GM18861 (cell line): ENCODE measurements at regions not wholly inside any gene's neighbourhood (a gene's known extent, or its start where the extent isn't known, plus 50 kb on each side); places are given as distances from the start of the nearest gene placed in this dataset.
"Not testable (repeated sequence)": the region's sequence is repeated elsewhere in the genome, so short reads cannot be mapped to it uniquely, and the experiment has no call there.

Experiments
- ATAC-seq: cut with Tn5 transposase; IDR thresholded peaks from one replicate; pipeline ENCODE4 v1.9.1; 2021; ENCODE audit not compliant: unreplicated experiment

DNA sequence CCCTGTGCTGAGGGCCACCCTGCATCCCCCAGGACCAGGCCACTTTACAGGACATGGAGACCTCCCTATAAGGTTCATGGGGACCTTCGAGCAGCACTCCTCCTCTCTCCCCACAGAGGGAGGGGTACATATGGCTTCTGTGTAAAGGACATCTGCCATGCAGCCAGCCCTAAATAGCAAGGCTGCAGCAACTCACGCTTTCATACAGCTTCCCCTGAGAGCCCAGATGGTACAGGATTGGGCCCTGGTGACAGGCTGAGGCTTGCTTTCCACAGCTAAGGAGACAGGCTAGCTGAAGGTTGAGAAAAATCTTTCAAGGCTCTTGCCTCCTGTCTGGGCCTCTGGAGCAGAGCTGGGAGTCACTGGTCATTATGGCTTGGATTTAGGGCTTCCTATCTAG lies 147.0 kb upstream of the ZNF366 start:
- ATAC-seq: no peak

DNA sequence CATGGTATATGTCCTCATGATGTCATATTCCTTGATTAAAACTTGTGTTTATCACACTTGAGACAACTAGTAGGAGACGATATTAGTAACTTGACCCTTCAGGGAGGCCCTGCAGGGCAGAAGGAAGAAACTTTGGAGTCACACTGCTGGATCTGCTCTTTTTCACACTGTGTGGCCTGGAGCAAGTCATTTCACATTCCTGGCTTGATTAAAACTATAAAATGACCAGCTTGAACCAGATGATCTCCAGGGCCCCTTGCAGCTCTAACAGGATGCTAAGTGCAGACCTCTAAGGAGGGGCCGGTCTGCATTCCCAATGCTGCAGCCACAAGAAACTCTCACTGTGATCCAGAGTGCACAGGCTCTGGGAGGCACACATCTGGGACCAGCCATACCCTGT lies 146.4 kb upstream of the ZNF366 start:
- no peak for ATAC-seq

GRCh38 chr5:72651779-72652178 lies 144.6 kb upstream of the ZNF366 start:
- no peak for ATAC-seq

GRCh38 chr5:72651109-72651508 lies 143.9 kb upstream of the ZNF366 start:
- no peak for ATAC-seq

GRCh38 chr5:72649449-72649848 lies 142.2 kb upstream of the ZNF366 start:
- no peak for ATAC-seq

DNA sequence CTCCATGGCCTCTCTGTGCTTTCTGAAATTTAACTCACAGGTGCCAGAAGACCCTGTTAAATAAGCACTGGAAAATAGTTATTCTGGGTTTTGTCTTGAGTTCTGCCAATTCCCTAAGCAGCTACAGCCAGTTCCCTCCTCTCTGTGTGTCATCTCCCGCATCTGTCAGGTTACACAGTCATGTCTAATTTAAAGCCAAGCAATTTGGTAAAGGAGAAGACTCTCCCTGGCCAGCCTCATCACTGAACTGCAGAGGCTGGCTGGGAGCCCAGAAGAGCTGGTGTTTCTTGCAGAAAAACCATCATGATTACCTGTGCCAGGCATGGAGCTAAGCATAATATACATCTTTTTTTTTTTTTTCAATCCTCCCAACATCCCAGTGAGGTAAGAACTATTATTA lies 141.3 kb upstream of the ZNF366 start:
- no peak for ATAC-seq

DNA sequence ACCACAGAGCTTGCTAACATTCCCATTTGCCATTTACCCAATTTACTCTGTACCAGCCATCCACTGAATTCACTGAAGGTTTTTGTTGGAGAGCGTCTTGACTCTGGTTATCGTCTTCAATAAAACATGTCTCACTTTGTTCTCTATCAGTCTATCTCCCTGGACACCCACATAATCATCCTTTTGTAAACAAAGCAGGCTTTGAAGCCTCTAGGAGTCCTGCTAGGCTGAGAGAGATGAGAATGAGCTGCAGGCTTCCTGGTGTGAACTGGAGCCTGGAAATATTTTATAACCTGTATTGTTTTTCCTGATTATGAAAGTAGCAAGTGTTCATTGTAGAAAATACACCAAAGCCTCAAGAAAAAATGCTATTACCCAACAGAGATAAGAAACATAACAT lies 140.6 kb upstream of the ZNF366 start:
- no peak for ATAC-seq

DNA sequence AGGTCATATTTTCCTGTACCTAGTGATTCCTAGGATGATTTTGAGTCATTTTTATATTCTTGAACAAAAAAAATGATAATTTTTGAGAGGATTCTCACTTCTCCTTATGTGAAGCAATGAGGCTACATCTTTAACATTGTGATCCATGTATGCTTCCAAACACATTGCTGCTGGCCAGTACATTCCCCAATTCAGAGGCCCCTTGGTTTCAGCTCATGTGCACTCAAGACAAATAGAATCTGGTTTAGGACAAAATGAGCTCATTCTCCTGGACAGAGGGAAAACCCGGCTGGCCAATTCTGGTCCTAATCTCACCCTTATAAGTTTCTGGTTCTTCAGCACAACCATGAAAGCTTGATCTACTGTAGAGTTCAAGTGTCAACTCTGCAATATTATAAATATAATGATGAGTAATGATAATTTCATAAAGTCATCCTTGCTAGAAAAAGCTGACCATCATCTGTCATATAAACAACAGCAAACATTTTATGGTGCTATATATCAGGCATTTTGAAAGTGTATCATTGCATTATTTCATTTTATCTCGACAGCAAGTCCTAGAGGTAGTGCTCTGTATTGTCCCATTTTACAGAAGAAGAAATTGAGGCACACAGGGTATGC lies 139.1 kb upstream of the ZNF366 start:
- ATAC-seq: no peak

DNA sequence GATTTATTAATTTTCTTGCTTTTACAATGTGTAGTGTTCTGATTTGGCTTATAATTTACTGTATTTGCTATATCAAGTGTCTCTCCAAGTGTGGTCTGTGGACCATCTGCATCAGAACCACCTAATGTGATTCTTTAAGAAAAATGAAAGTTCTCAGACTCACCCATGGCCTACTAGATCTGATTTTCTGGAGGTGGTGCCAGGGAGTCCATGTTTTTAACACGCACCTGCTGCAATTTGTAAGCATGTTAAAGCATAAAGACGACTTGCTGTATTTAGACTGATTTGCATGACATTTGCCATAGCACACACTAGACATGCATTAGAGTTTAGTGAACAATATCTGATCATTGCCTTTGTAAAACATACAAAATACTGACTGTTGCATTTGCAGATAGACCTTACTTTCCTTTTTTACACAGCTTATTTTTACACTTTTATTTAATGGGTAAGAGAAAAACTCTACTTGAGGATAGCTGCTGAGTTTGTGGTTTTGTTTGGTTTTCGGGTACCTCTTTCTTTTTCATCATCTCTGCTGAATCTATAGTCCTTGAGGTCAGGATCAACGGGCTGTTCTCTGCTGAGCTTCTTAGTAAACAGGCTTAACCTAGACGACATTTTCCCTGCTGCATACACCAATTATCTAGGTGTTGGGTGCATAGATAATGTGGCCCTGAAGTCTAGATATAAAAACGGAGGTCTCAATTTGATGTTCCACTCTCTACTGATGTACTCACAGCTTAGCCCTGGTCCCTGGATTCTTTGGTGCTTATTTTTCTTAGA lies 138.0 kb upstream of the ZNF366 start:
- no peak for ATAC-seq

- ATAC-seq: no peak
These were observed 137.1 kb upstream of the ZNF366 start for GRCh38 chr5:72644296-72644695.

GRCh38 chr5:72641164-72641563 lies 134.0 kb upstream of the ZNF366 start:
- no peak for ATAC-seq

DNA sequence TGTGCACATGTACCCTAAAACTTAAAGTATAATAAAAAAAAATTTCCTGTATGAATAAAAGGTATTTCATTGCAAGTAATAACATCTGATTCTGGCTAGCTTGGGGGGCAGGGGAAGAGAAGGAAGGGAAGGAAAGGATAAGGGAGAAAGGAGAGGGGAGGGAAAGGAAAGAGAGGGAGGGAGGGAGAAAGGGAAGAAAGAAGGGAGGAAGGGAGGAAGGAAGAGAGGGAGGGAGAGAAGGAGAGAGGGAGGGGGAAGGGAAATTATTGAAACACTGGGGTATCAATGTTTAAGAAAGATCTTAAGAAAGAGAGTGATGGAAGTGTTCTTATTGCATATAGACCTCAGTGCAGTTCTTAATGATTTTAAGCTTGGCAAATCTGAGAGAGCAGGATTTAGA lies 129.8 kb upstream of the ZNF366 start:
- no peak for ATAC-seq

DNA sequence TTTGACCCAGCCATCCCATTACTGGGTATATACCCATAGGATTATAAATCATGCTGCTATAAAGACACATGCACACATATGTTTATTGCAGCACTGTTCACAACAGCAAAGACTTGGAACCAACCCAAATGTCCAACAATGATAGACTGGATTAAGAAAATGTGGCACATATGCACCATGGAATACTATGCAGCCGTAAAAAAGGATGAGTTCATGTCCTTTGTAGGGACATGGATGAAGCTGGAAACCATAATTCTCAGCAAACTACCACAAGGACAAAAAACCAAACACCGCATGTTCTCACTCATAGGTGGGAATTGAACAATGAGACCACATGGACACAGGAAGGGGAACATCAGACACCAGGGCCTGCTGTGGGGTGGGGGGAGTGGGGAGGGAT lies 129.4 kb upstream of the ZNF366 start:
- ATAC-seq: not testable (repeated sequence)

GRCh38 chr5:72634444-72634843 lies 127.2 kb upstream of the ZNF366 start:
- no peak for ATAC-seq

- no peak for ATAC-seq
These were observed 126.4 kb upstream of the ZNF366 start for GRCh38 chr5:72633649-72634048.

DNA sequence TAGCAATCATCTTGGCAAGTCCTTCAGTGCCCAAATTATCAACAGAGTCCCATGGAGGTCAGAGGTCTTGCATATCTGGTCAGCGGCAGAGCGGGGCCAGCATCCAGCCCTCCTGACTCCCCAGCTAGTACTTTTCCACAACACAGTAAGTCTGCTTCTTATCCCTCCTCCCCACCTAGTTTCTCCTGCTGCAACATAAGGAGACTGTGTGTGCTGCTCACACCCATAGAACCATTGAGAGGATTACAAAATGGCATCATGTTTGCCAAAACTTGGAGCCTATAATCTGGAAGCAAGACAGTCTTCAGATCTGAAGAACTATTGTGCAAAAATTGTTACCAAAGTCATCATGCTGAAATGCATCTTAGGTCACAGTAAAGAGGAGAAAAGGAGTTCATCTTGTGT lies 125.8 kb upstream of the ZNF366 start:
- no peak for ATAC-seq

DNA sequence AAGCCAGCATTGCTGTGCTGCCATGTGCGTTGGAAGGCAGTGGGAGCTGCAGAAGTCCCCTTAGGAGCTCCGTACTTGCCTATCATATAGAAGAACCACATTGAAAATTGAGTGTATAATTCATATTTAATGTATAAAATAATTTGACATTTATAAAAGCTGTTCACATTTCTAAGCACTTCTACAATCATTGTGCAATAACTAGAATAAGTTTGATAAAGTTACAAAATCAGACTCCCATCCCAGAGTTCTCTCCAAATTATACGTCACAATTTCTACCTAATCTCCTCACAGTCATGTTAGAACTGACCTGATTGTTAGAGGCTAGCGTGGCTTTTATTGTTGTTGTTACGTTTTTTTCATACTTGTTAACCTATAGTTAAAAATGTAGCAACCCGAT lies 123.5 kb upstream of the ZNF366 start:
- no peak for ATAC-seq

- no peak for ATAC-seq
These were observed 122.9 kb upstream of the ZNF366 start for GRCh38 chr5:72630081-72630480.

- no peak for ATAC-seq
These were observed 121.7 kb upstream of the ZNF366 start for GRCh38 chr5:72628771-72629371.

GRCh38 chr5:72625332-72625731 lies 118.1 kb upstream of the ZNF366 start:
- ATAC-seq: no peak

- no peak for ATAC-seq
These were observed 117.5 kb upstream of the ZNF366 start for GRCh38 chr5:72624641-72625236.

DNA sequence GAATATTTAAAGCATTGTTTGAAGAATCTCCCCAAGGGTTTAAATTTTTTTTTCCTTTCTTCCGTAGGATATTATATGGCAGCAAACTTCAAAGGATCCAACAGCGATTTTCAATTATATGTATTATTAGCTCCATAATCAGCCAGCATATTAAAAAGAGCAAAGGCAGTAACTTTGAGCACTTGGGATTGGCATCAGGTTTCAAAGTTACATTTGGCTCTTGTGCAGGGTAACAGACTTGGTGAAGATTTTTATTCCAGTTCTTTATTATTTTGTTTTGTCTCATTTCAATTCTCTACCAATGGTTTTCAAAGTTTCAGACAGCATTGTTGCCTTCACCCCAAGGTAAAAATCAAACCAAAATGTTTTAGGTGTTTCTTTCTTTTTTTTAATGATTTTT lies 116.7 kb upstream of the ZNF366 start:
- no peak for ATAC-seq
